ENCODE measurements at regions not wholly inside any gene's neighbourhood (a gene's known extent, or its start where the extent isn't known, plus 50 kb on each side); places are given as distances from the start of the nearest gene placed in this dataset.

GRCh38 chr12:46908936-46909635, 83.3 kb upstream of the SLC38A4 start:
- TF ChIP-seq CTCF (IDR thresholded peaks at IDR 0.05) (no peak), EP300 (IDR thresholded peaks at IDR 0.05) (no peak)
